H9 (cell line): ENCODE measurements at regions not wholly inside any gene's neighbourhood (a gene's known extent, or its start where the extent isn't known, plus 50 kb on each side); places are given as distances from the start of the nearest gene placed in this dataset.

Experiments
- DNase-seq: peaks from one replicate; pipeline ENCODE4 v3.0.0-alpha.2; 2017
- H2AFZ ChIP-seq: one replicate; pipeline ENCODE4 v1.6.1; 2013; ENCODE audit warnings: mild to moderate bottlenecking, low read length, control low read depth, moderate library complexity
- H2AK5ac ChIP-seq: 2 replicates; pipeline ENCODE4 v1.6.1; 2013; ENCODE audit warnings: low read length, control low read depth, mixed read lengths; ENCODE audit not compliant: insufficient read length
- H2BK120ac ChIP-seq: one replicate; pipeline ENCODE4 v1.6.1; 2013; ENCODE audit warnings: low read depth, mild to moderate bottlenecking, low read length, control low read depth, inconsistent platforms; ENCODE audit not compliant: poor library complexity, severe bottlenecking
- H2BK12ac ChIP-seq: 2 replicates; pipeline ENCODE4 v1.6.1; 2013; ENCODE audit warnings: low read length, control low read depth, mixed read lengths, low read depth; ENCODE audit not compliant: insufficient read length
- H2BK15ac ChIP-seq: 2 replicates; pipeline ENCODE4 v1.6.1; 2013; ENCODE audit warnings: low read depth, low read length, control low read depth
- H2BK20ac ChIP-seq: one replicate; pipeline ENCODE4 v1.6.1; 2013; ENCODE audit warnings: low read depth, mild to moderate bottlenecking, low read length, control low read depth, inconsistent platforms; ENCODE audit not compliant: poor library complexity, severe bottlenecking
- H2BK5ac ChIP-seq: 2 replicates; pipeline ENCODE4 v1.6.1; 2013; ENCODE audit warnings: low read length, control low read depth, mixed read lengths; ENCODE audit not compliant: insufficient read length
- H3K14ac ChIP-seq: 2 replicates; pipeline ENCODE4 v1.6.1; 2013; ENCODE audit warnings: low read length, control low read depth; ENCODE audit not compliant: insufficient read depth
- H3K18ac ChIP-seq: 2 replicates; pipeline ENCODE4 v1.6.1; 2013; ENCODE audit warnings: low read depth, mild to moderate bottlenecking, mixed read lengths, low read length, control low read depth; ENCODE audit not compliant: insufficient read length
- H3K23ac ChIP-seq: 2 replicates; pipeline ENCODE4 v1.6.1; 2013; ENCODE audit warnings: low read length, control low read depth, mixed read lengths, low read depth; ENCODE audit not compliant: insufficient read length
- H3K23me2 ChIP-seq: 2 replicates; pipeline ENCODE4 v1.6.1; 2013; ENCODE audit warnings: low read depth, mild to moderate bottlenecking, mixed read lengths, low read length, control low read depth; ENCODE audit not compliant: insufficient read length, poor library complexity, severe bottlenecking
- H3K27ac ChIP-seq: 2 replicates; pipeline ENCODE4 v1.5.1; 2013; ENCODE audit warnings: low read length, control low read depth, mixed read lengths, low read depth; ENCODE audit not compliant: insufficient read length
- H3K27me3 ChIP-seq: 2 replicates; pipeline ENCODE4 v1.6.1; 2013; ENCODE audit warnings: low read length, control low read depth, inconsistent platforms; ENCODE audit not compliant: insufficient read depth
- H3K4ac ChIP-seq: 2 replicates; pipeline ENCODE4 v1.6.1; 2013; ENCODE audit warnings: low read depth, mild to moderate bottlenecking, control low read depth, inconsistent platforms, low read length, moderate library complexity
- H3K4me1 ChIP-seq: 2 replicates; pipeline ENCODE4 v1.6.1; 2013; ENCODE audit warnings: low read length, control low read depth, inconsistent platforms; ENCODE audit not compliant: insufficient read depth
- H3K4me2 ChIP-seq: 2 replicates; pipeline ENCODE4 v1.6.1; 2013; ENCODE audit warnings: low read length, control low read depth, mixed read lengths; ENCODE audit not compliant: insufficient read length, insufficient read depth
- H3K56ac ChIP-seq: 2 replicates; pipeline ENCODE4 v1.6.1; 2013; ENCODE audit warnings: low read depth, mild to moderate bottlenecking, mixed read lengths, low read length, control low read depth; ENCODE audit not compliant: insufficient read length
- H3K79me1 ChIP-seq: 2 replicates; pipeline ENCODE4 v1.6.1; 2013; ENCODE audit warnings: low read depth, mild to moderate bottlenecking, moderate library complexity, low read length, control low read depth, inconsistent platforms; ENCODE audit not compliant: insufficient read depth, poor library complexity, severe bottlenecking
- H3K79me2 ChIP-seq: 2 replicates; pipeline ENCODE4 v1.6.1; 2013; ENCODE audit warnings: low read length, control low read depth, inconsistent platforms; ENCODE audit not compliant: insufficient read depth
- H3K9ac ChIP-seq: 2 replicates; pipeline ENCODE4 v1.6.1; 2013; ENCODE audit warnings: low read length, control low read depth, mixed read lengths; ENCODE audit not compliant: insufficient read length; ENCODE audit errors: extremely low read depth
- H3K9me3 ChIP-seq: one replicate; pipeline ENCODE4 v1.6.1; 2013; ENCODE audit warnings: low read depth, low read length, inconsistent platforms; ENCODE audit not compliant: control insufficient read depth
- H3T11ph ChIP-seq: one replicate; pipeline ENCODE4 v1.6.1; 2013; ENCODE audit warnings: mild to moderate bottlenecking, low read length, control low read depth, inconsistent platforms
- H4K20me1 ChIP-seq: one replicate; pipeline ENCODE4 v1.6.1; 2013; ENCODE audit not compliant: control insufficient read depth, insufficient read length, insufficient read depth
- H4K5ac ChIP-seq: 2 replicates; pipeline ENCODE4 v1.6.1; 2013; ENCODE audit warnings: low read depth, mild to moderate bottlenecking, mixed read lengths, low read length, control low read depth; ENCODE audit not compliant: insufficient read length
- H4K8ac ChIP-seq: replicated peaks from 2 replicates; pipeline ENCODE4 v1.6.1; 2013; ENCODE audit warnings: low read length, control low read depth, mixed read lengths, low read depth; ENCODE audit not compliant: insufficient read length
- H4K91ac ChIP-seq: 2 replicates; pipeline ENCODE4 v1.6.1; 2013; ENCODE audit warnings: low read depth, mild to moderate bottlenecking, moderate library complexity, mixed read lengths, low read length, control low read depth; ENCODE audit not compliant: insufficient read length
- H3K27ac Mint-ChIP-seq, 3 experiments: 2 replicates in 2 of 3; 3 replicates in 1 of 3; pipeline ENCODE4 v1.8.0; 2020 to 2021; ENCODE audit warnings: mixed read lengths in 3 of 3, mild to moderate bottlenecking in 1 of 3, moderate library complexity in 1 of 3
- H3K27me3 Mint-ChIP-seq: 2 replicates; pipeline ENCODE4 v1.8.0; 2021; ENCODE audit warnings: low read depth, mild to moderate bottlenecking, moderate library complexity, mixed read lengths
- H3K36me3 Mint-ChIP-seq, 3 experiments: 2 replicates in 2 of 3; 3 replicates in 1 of 3; pipeline ENCODE4 v1.8.0; 2020 to 2021; ENCODE audit warnings: low read depth in 3 of 3, mixed read lengths in 3 of 3; ENCODE audit not compliant: insufficient read depth in 1 of 3
- H3K4me1 Mint-ChIP-seq, 2 experiments: 2 replicates each; pipeline ENCODE4 v1.8.0; 2020; ENCODE audit warnings: mixed read lengths in 2 of 2
- H3K4me3 Mint-ChIP-seq, 2 experiments: 2 replicates in 1 of 2; 3 replicates in 1 of 2; pipeline ENCODE4 v1.8.0; 2020 to 2021; ENCODE audit warnings: mild to moderate bottlenecking in 2 of 2, mixed read lengths in 2 of 2, moderate library complexity in 1 of 2
- H3K9me3 Mint-ChIP-seq, 2 experiments: 2 replicates in 1 of 2; 3 replicates in 1 of 2; pipeline ENCODE4 v1.8.0; 2020; ENCODE audit warnings: mild to moderate bottlenecking in 2 of 2, mixed read lengths in 2 of 2, moderate library complexity in 1 of 2
- CTCF ChIP-seq: fragments of 200-600 bp; sonication (generic); conservative IDR thresholded peaks from 3 replicates; pipeline ENCODE4 v1.8.0; 2021; ENCODE audit warnings: antibody characterized with exemption, mild to moderate bottlenecking
- WGBS: extraction: QIAGEN DNeasy Blood & Tissue Kit; methylation state at CpG from one replicate; pipeline ENCODE4 v1.1.7; 2013; ENCODE audit warnings: missing lambda C conversion rate, low lambda C conversion rate, mixed read lengths; ENCODE audit not compliant: insufficient read length; ENCODE audit errors: extremely low coverage; 5-methylcytosine and 5-hydroxymethylcytosine counted together

- Histone ChIP-seq H3K79me2 (no peaks in the 10 kb centered on the region), H2BK20ac (no peak overlapping the region), H4K20me1 (no peaks in the 10 kb centered on the region), H4K5ac (no peak overlapping the region), H3K79me1 (no peaks in the 10 kb centered on the region), H3K56ac (no peak overlapping the region), H3K9ac (no peak overlapping the region), H2AFZ (no peak overlapping the region), H4K8ac (no peak overlapping the region), H3K27me3 (no peaks in the 10 kb centered on the region), H3K4me1 (peaks cover 2% of the 10 kb centered on the region; the same call in 1 of the 2 replicates), H3K23ac (no peak overlapping the region), H3K9me3 (no peaks in the 10 kb centered on the region), H3K14ac (no peak overlapping the region), H2BK120ac (no peak overlapping the region), H2BK15ac (no peak overlapping the region), H3K27ac (no peak overlapping the region), H3K23me2 (no peaks in the 10 kb centered on the region), H3K18ac (no peak overlapping the region), H2BK5ac (no peak overlapping the region), H2BK12ac (no peak overlapping the region), H4K91ac (no peak overlapping the region), H3K4me2 (no peak overlapping the region), H2AK5ac (no peak overlapping the region), H3K4ac (no peak overlapping the region), H3T11ph (no peak overlapping the region)
- H3K9me3 Mint-ChIP-seq, result no peaks in the 10 kb centered on the region; a peak in 1 of 5 replicates
- no peak for DNase-seq
- H3K27me3 Mint-ChIP-seq, result no peaks in the 10 kb centered on the region
- H3K27ac Mint-ChIP-seq, result no peak overlapping the region; a peak in 1 of 7 replicates
- H3K36me3 Mint-ChIP-seq, result no peaks in the 10 kb centered on the region
- no peak overlapping the region for H3K4me3 Mint-ChIP-seq
- WGBS, result no CpG with 5 or more reads among the region's 5 CpGs
- TF ChIP-seq CTCF, result no peak
- peaks cover 16% of the 10 kb centered on the region in 2 experiments for H3K4me1 Mint-ChIP-seq
Measured at GRCh38 chr13:73190477-73190876, 131.7 kb downstream of the KLF5 start.
